ENCODE measurements at regions not wholly inside any gene's neighbourhood (a gene's known extent, or its start where the extent isn't known, plus 50 kb on each side); places are given as distances from the start of the nearest gene placed in this dataset.

DNA sequence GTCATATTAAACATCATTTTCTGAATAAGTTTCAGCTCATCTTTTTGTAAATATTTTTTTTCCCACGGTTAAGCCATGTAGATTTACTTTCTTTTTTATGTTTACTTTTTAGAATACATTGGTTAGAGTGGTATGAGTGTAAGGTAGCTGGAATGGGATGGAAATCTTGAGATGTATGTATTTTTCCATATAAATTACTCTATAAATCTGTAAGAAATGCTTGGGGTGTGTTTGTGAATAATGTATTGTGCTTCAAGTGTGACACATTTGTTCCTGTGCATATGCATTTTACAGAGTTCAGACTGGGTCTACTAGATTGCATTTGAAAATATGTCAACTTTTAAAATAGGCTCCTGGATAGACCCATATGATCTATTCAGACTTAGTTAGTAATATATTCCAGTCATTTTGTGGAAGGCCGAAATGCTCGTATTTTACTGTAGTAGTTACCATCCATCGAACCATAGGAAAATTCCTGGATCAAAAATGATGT is 756.8 kb downstream of the RAPGEF2 start (continued):
- TF ChIP-seq, protein P1, sequence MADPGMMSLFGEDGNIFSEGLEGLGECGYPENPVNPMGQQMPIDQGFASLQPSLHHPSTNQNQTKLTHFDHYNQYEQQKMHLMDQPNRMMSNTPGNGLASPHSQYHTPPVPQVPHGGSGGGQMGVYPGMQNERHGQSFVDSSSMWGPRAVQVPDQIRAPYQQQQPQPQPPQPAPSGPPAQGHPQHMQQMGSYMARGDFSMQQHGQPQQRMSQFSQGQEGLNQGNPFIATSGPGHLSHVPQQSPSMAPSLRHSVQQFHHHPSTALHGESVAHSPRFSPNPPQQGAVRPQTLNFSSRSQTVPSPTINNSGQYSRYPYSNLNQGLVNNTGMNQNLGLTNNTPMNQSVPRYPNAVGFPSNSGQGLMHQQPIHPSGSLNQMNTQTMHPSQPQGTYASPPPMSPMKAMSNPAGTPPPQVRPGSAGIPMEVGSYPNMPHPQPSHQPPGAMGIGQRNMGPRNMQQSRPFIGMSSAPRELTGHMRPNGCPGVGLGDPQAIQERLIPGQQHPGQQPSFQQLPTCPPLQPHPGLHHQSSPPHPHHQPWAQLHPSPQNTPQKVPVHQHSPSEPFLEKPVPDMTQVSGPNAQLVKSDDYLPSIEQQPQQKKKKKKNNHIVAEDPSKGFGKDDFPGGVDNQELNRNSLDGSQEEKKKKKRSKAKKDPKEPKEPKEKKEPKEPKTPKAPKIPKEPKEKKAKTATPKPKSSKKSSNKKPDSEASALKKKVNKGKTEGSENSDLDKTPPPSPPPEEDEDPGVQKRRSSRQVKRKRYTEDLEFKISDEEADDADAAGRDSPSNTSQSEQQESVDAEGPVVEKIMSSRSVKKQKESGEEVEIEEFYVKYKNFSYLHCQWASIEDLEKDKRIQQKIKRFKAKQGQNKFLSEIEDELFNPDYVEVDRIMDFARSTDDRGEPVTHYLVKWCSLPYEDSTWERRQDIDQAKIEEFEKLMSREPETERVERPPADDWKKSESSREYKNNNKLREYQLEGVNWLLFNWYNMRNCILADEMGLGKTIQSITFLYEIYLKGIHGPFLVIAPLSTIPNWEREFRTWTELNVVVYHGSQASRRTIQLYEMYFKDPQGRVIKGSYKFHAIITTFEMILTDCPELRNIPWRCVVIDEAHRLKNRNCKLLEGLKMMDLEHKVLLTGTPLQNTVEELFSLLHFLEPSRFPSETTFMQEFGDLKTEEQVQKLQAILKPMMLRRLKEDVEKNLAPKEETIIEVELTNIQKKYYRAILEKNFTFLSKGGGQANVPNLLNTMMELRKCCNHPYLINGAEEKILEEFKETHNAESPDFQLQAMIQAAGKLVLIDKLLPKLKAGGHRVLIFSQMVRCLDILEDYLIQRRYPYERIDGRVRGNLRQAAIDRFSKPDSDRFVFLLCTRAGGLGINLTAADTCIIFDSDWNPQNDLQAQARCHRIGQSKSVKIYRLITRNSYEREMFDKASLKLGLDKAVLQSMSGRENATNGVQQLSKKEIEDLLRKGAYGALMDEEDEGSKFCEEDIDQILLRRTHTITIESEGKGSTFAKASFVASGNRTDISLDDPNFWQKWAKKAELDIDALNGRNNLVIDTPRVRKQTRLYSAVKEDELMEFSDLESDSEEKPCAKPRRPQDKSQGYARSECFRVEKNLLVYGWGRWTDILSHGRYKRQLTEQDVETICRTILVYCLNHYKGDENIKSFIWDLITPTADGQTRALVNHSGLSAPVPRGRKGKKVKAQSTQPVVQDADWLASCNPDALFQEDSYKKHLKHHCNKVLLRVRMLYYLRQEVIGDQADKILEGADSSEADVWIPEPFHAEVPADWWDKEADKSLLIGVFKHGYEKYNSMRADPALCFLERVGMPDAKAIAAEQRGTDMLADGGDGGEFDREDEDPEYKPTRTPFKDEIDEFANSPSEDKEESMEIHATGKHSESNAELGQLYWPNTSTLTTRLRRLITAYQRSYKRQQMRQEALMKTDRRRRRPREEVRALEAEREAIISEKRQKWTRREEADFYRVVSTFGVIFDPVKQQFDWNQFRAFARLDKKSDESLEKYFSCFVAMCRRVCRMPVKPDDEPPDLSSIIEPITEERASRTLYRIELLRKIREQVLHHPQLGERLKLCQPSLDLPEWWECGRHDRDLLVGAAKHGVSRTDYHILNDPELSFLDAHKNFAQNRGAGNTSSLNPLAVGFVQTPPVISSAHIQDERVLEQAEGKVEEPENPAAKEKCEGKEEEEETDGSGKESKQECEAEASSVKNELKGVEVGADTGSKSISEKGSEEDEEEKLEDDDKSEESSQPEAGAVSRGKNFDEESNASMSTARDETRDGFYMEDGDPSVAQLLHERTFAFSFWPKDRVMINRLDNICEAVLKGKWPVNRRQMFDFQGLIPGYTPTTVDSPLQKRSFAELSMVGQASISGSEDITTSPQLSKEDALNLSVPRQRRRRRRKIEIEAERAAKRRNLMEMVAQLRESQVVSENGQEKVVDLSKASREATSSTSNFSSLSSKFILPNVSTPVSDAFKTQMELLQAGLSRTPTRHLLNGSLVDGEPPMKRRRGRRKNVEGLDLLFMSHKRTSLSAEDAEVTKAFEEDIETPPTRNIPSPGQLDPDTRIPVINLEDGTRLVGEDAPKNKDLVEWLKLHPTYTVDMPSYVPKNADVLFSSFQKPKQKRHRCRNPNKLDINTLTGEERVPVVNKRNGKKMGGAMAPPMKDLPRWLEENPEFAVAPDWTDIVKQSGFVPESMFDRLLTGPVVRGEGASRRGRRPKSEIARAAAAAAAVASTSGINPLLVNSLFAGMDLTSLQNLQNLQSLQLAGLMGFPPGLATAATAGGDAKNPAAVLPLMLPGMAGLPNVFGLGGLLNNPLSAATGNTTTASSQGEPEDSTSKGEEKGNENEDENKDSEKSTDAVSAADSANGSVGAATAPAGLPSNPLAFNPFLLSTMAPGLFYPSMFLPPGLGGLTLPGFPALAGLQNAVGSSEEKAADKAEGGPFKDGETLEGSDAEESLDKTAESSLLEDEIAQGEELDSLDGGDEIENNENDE (IDR thresholded peaks at IDR 0.05; ENCODE audit: insufficient replicate concordance, low read length) = no peak
- TF ChIP-seq CHD2 (IDR thresholded peaks at IDR 0.05; ENCODE audit: low read length) (no peak), BRCA1 (IDR thresholded peaks at IDR 0.05; ENCODE audit: low read depth, low read length) (no peak), CTBP2 (IDR thresholded peaks at IDR 0.05; ENCODE audit: borderline replicate concordance, insufficient read depth, insufficient read length, low read length) (no peak), SUZ12 (IDR thresholded peaks at IDR 0.05; ENCODE audit: low read length) (no peak), GABPA (IDR thresholded peaks at IDR 0.05; ENCODE audit: borderline replicate concordance, insufficient read depth, low read length) (no peak), POLR2AphosphoS5 (IDR thresholded peaks at IDR 0.05; ENCODE audit: low read depth, low read length) (no peak), TCF12 (IDR thresholded peaks at IDR 0.05; ENCODE audit: low read depth, low read length) (no peak), TBP (IDR thresholded peaks at IDR 0.05; ENCODE audit: low read depth, low read length) (no peak), KDM4A (IDR thresholded peaks at IDR 0.05; ENCODE audit: low read depth, low read length, severe bottlenecking) (no peak)
- TF ChIP-seq, protein P2, sequence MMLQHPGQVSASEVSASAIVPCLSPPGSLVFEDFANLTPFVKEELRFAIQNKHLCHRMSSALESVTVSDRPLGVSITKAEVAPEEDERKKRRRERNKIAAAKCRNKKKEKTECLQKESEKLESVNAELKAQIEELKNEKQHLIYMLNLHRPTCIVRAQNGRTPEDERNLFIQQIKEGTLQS (IDR thresholded peaks at IDR 0.05; ENCODE audit: insufficient read depth, low read depth, low read length) = no peak

Data from H1 (cell line).